T-helper 9 cell (primary cell): ENCODE measurements at regions not wholly inside any gene's neighbourhood (a gene's known extent, or its start where the extent isn't known, plus 50 kb on each side); places are given as distances from the start of the nearest gene placed in this dataset.
"Not testable (repeated sequence)": the region's sequence is repeated elsewhere in the genome, so short reads cannot be mapped to it uniquely, and the experiment has no call there.

Experiments used
- DNase-seq: peaks from one replicate; pipeline ENCODE4 v3.0.0-alpha.2; 2020

DNA sequence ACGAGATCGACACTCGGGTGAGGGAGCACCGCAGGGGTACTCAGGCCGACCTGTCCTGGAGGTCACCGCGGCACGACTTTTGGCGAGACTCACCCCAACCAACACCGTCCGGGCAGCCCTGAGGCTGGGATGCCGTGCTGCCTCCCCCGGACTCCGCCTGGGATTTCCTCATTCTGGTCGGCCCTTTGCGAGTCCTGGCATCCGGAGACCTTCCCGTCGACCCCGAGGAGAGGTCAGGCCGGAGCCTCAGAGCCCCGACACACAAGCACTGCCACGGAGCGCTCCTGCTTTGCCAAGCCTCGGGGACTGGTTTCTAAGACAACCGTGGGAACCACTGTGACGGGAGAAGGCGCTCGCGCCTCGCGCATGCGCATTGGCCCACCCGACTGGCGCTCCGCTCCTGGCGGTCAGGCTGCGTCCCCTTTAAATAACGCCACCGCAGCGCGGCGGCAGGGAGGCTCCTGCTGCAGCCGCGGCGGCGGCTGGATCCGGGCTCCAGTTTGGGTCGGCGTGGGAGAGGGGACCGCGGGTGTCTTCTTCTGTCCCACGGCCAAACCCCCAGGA lies 166.4 kb upstream of the ZNF337 start:
- DNase-seq, result peak; percentile 56

GRCh38 chr20:25860531-25861150 lies 164.0 kb upstream of the ZNF337 start:
- DNase-seq, result no peak

GRCh38 chr20:25859649-25860530 lies 163.2 kb upstream of the ZNF337 start:
- peak; percentile 52 for DNase-seq

DNA sequence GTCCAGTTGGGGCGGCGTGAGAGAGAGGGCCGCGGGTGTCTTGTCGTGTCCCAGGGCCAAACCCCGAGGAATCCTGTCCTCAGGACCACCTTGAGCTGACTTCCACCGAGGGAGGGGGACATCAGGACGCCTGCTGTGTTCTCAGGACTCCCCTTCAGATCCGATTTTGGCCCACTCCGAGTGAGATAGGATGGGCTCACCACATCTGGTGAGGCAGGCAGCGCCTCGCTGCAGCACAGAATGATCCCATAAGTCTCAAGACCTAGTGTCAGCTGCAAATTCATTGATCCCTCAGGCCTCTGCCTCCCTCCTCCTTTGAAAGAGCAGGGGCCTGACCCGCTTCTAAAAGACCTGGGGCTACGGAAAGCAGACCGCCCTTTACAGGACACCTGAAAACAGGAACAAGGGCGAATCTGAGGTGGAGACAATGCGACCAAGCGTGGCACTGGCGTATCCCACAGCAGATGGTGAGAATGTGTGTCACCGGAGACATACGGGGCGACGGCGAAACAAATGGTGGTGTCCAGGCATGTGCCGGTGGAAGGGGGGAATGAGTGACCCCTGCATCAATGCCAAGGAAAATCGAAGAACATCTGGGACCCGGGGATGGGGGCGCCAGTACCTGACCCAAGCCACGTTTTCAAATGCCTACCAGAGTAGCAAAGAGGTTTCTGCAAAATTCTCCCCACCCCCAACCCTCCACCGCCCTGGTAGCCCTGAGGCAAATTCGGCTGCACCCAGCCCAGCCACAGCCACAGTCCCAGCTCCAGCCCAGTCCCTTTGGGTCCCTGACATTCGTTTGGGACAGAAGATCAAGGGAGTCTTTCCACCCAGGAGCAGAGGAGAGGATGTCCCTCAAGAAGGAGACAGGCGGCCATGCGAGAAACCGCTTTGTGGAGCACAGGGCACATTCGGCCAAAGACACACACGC lies 162.1 kb upstream of the ZNF337 start:
- no peak for DNase-seq

- DNase-seq, result not testable (repeated sequence)
These were observed 160.6 kb upstream of the ZNF337 start for GRCh38 chr20:25857091-25857788.

GRCh38 chr20:25856256-25856884 lies 159.7 kb upstream of the ZNF337 start:
- DNase-seq, result no peak

DNA sequence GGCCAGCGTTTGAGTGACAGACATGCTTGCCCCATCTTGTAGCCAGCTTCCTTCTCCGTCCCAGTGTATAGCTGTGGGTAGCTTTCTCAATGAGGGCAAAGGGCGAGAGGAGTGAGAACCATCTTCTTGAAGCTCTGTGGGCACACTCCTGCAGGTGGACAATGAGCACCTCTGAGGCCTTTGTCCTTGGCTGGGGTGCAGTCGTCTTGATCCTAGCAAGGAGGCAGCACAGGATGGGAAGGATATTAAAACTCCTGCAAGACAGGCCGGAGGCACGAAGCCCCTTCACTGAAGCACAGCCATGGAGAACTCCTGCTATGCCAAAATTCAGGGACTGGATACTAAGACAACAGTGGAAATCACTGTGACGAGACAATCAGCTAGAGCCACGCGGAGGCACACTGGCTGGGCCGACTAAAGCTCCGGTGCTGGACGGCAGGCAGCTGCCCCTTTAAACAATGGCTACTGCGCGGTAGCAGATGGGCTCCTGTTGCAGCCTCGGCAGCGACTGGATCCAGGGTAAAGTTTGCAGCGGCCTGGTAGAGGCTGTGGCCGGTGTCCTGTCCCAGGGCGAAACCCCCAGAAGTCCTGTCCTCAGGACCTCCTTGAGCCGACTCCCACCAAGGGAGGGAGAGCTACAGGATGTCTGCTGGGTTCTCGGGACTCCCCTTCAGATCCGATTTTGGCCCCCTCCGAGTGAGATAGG lies 159.0 kb upstream of the ZNF337 start:
- not testable (repeated sequence) for DNase-seq

DNA sequence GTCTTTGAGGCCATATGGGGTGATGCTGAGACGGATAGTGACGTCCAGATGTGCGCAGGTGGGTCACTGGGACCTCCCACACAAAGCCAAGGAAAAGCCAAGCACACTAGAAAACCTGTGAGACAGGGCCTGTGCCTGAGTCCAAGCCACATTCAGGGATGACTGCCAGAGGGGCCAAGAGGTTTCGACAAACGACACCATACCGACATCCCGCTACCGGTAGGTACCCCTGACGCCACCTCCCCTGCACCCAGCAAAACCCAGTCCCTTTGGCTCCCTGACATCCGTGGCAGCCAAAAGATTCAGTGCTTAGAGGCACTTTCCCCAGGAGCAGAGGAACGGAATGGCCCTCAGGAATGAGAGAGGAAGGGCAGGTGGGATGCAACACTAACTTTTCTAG lies 158.0 kb upstream of the ZNF337 start:
- not testable (repeated sequence) for DNase-seq

DNA sequence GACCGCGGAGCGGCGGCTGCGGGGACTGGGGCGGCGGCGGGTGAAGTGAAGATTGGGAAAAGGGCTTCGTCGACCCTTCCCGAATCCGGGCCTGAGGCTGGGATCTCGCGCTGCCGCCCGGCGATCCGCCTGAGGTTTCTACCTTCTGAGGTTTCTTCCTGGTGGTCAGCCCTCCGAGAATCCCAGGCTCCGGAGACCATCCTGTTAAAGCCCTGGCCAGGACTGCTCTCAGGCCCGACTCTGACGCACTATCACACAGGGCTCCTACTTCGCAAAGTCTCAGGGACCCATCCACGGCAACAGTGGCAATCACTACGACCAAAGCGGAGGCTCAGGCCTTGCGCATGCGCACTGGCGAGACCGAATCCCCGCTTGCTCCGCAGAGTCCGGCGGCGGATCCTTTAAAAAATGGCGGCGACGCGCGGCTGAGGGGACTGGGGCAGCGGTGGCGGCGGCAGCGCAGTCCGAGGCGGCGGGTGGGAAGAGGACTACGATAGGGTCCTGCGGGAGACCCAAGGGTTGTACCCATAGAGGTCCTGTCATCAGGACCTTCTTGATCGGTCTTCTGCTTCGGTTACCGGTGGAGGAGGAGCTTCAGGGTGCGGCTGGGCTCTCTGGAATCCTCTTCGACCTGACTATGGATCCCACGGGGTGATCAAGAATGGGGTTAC lies 157.2 kb upstream of the ZNF337 start:
- peak; percentile 49 for DNase-seq

DNA sequence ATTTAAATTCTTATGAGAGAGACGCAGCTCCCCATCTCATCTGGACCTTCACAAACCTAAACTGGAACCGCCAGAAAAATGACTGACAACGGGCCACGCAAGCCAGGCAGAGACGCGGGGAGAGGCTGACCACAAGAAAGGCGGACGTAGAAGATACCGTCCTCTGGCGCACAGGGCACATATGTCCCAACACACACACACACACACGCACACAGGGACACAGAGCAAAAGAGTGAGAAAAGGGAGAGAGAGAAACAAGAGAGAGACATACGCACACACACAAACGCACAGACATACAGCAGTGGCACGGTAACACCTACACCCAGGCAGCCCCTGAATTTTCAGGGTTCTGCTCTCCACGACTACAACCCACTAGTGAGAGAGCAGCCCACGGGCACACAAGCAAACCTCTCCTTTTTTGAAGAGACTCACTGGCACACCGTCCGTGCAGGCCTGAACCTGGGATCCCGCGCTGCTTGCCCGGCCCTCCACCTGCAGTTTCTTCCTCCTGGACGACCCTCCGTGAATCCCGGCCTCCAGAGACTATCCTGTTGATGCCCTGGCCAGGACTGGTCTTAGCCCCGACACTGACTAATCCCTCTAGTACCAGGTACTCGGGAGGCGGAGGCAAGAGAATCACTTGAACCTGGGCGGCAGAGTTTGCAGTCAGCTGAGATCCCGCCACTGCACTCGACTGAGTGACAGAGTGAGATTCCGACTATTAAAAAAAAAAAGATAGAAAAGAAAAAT lies 156.5 kb upstream of the ZNF337 start:
- DNase-seq, result not testable (repeated sequence)

GRCh38 chr20:25850133-25850532 lies 153.5 kb upstream of the ZNF337 start:
- DNase-seq, result not testable (repeated sequence)

DNA sequence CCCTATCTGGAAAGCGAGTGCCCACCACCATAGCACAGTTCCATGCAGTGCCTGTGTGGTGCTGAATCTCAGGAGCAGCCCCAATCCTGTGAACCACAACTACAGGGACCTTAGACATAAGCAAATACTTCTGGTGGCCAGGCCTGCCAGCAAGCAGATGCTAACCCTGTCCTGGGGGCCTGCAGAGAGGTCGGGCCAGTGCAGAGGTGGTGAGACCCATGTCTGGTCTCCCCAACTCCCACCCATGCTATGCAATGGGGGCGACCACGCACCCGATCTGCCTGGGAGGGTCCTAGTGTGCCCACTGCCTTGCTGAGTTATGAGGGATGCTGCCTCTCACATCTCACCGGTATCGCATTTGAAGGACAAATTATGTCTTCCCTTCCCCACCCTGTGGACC lies 151.6 kb upstream of the ZNF337 start:
- DNase-seq, result no peak

GRCh38 chr20:25844640-25845039 lies 148.0 kb upstream of the ZNF337 start:
- not testable (repeated sequence) for DNase-seq

DNA sequence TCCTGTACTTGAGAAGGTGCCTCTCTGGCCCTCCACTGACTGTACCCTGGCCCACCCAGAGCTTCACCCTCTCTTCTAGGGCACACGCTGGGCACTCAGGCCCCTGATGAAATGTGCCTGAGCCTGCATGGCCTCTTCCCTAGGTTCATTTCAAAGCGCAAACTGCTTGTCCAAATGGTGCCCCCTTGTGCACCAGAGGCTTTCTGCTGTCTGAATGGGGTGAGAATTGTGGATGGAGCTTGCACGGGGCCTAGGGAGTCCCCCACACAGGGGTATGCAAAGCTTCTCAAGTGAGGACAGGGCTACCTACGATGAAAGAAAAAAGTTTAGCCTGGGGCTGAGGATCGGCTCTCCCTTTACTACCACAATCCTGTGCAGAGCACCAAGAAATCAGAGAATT lies 116.9 kb upstream of the ZNF337 start:
- DNase-seq, result not testable (repeated sequence)

- not testable (repeated sequence) for DNase-seq
These were observed 101.7 kb upstream of the ZNF337 start for GRCh38 chr20:25798174-25798993.

- DNase-seq, result not testable (repeated sequence)
These were observed 100.4 kb upstream of the ZNF337 start for GRCh38 chr20:25797062-25797461.

DNA sequence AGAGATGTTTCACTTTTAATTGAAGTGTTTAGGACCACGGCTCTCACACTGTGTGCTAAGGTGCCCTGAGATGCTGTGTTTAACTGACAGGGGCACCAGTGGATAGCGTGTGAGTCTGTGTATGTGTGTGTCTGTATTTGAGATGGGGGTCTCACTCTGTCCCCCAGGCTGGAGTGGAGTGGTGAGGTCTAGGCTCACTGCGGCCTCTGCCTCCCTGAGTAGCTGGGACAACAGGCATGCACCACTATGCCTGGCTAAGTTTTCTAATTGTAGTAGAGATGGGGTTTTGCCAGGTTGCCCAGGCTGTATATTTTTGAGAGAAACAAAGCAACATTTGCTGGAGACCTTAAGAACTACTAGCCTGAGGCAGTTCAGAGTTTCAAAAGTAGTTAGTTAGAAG lies 80.6 kb upstream of the ZNF337 start:
- not testable (repeated sequence) for DNase-seq

DNA sequence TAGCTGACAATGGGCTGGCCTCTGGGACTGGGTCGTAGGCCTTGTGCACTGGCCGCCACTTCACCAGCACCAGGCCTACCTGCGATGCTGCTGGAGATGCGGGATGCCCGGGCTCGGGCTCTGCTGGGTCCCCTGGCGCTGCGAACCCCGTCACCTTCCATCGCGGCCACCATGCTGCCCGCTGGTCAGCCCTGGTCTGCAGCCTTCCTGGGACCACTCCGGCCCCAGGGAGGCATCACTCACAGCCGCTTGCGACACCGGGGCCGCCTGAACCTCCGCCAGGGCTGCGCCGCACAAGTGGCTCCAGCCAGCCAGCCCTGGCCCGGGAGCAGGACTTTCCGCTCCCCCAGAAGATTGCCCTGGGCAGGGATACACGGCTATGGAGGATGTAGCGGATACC lies 78.1 kb upstream of the ZNF337 start:
- DNase-seq, result not testable (repeated sequence)

DNA sequence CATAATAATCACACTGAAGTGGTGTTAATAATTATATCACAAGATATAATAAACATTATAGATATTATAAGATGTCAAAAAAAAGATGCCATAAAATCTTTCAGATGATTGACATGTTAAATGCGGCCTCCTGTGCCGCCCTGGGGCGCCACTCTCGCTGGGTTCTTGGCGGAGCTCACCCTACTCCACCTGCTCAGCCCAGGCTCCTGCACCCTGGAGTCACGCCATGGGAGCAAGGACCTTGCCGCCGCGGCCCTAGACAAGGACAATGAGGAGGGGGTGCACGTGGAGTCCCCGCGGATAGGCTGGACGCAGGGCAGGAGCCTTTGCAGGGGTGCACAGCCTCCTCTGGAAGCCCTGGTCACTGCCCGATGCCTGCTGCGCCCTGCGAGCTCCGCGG lies 77.5 kb upstream of the ZNF337 start:
- not testable (repeated sequence) for DNase-seq
